ENCODE measurements at regions not wholly inside any gene's neighbourhood (a gene's known extent, or its start where the extent isn't known, plus 50 kb on each side); places are given as distances from the start of the nearest gene placed in this dataset.
"Not testable (repeated sequence)": the region's sequence is repeated elsewhere in the genome, so short reads cannot be mapped to it uniquely, and the experiment has no call there.

GRCh38 chr17:21551081-21551881 lies 141.0 kb upstream of the KCNJ18 start:
- peak; percentile 99 for DNase-seq (ENCODE audit: low spot score)

GRCh38 chr17:21558921-21559320 lies 133.4 kb upstream of the KCNJ18 start:
- DNase-seq (ENCODE audit: low spot score): not testable (repeated sequence)

GRCh38 chr17:21564262-21564661 lies 128.1 kb upstream of the KCNJ18 start:
- DNase-seq (ENCODE audit: low spot score): no peak

- DNase-seq (ENCODE audit: low spot score): not testable (repeated sequence)
These were observed 127.6 kb upstream of the KCNJ18 start for GRCh38 chr17:21564757-21565156.

- DNase-seq (ENCODE audit: low spot score): not testable (repeated sequence)
These were observed 121.9 kb upstream of the KCNJ18 start for GRCh38 chr17:21570427-21570826.

GRCh38 chr17:21572148-21572547 lies 120.2 kb upstream of the KCNJ18 start:
- DNase-seq (ENCODE audit: low spot score): not testable (repeated sequence)

GRCh38 chr17:21573271-21573960 lies 118.9 kb upstream of the KCNJ18 start:
- not testable (repeated sequence) for DNase-seq (ENCODE audit: low spot score)

- no peak for DNase-seq (ENCODE audit: low spot score)
These were observed 118.2 kb upstream of the KCNJ18 start for GRCh38 chr17:21573961-21574610.

- DNase-seq (ENCODE audit: low spot score): not testable (repeated sequence)
These were observed 117.6 kb upstream of the KCNJ18 start for GRCh38 chr17:21574611-21575255.

- not testable (repeated sequence) for DNase-seq (ENCODE audit: low spot score)
These were observed 113.5 kb upstream of the KCNJ18 start for GRCh38 chr17:21578783-21579182.

GRCh38 chr17:21592774-21593173 lies 99.5 kb upstream of the KCNJ18 start:
- no peak for DNase-seq (ENCODE audit: low spot score)

GRCh38 chr17:21593452-21594105 lies 98.7 kb upstream of the KCNJ18 start:
- not testable (repeated sequence) for DNase-seq (ENCODE audit: low spot score)

- DNase-seq (ENCODE audit: low spot score): no peak
These were observed 97.2 kb upstream of the KCNJ18 start for GRCh38 chr17:21595086-21595485.

GRCh38 chr17:21602176-21602575 lies 90.1 kb upstream of the KCNJ18 start:
- DNase-seq (ENCODE audit: low spot score): no peak

GRCh38 chr17:21603292-21603691 lies 89.0 kb upstream of the KCNJ18 start:
- not testable (repeated sequence) for DNase-seq (ENCODE audit: low spot score)

GRCh38 chr17:21611443-21611842 lies 80.9 kb upstream of the KCNJ18 start:
- not testable (repeated sequence) for DNase-seq (ENCODE audit: low spot score)

GRCh38 chr17:21612123-21613070 lies 79.9 kb upstream of the KCNJ18 start:
- DNase-seq (ENCODE audit: low spot score): not testable (repeated sequence)

- DNase-seq (ENCODE audit: low spot score): peak; percentile 3
These were observed 79.3 kb upstream of the KCNJ18 start for GRCh38 chr17:21613071-21613429.

- not testable (repeated sequence) for DNase-seq (ENCODE audit: low spot score)
These were observed 65.3 kb upstream of the KCNJ18 start for GRCh38 chr17:21626987-21627386.

Data from D341Med (cell line).